ENCODE measurements at regions not wholly inside any gene's neighbourhood (a gene's known extent, or its start where the extent isn't known, plus 50 kb on each side); places are given as distances from the start of the nearest gene placed in this dataset.

- Histone ChIP-seq H3K4me1 (peaks cover 4% of the 10 kb centered on the region; the same call in 1 of the 2 replicates), H3K36me3 (no peaks in the 10 kb centered on the region), H3K9me3 (no peaks in the 10 kb centered on the region), H3K4me3 (ENCODE audit: low read depth, low read length) (no peak overlapping the region), H3K27me3 (no peaks in the 10 kb centered on the region)
- no peak for DNase-seq
- no peak for TF ChIP-seq CTCF (IDR thresholded peaks at IDR 0.05; ENCODE audit: low read depth, low read length)
These were observed 567.5 kb upstream of the IGFBP3 start for GRCh38 chr7:46488607-46489006.

DNA sequence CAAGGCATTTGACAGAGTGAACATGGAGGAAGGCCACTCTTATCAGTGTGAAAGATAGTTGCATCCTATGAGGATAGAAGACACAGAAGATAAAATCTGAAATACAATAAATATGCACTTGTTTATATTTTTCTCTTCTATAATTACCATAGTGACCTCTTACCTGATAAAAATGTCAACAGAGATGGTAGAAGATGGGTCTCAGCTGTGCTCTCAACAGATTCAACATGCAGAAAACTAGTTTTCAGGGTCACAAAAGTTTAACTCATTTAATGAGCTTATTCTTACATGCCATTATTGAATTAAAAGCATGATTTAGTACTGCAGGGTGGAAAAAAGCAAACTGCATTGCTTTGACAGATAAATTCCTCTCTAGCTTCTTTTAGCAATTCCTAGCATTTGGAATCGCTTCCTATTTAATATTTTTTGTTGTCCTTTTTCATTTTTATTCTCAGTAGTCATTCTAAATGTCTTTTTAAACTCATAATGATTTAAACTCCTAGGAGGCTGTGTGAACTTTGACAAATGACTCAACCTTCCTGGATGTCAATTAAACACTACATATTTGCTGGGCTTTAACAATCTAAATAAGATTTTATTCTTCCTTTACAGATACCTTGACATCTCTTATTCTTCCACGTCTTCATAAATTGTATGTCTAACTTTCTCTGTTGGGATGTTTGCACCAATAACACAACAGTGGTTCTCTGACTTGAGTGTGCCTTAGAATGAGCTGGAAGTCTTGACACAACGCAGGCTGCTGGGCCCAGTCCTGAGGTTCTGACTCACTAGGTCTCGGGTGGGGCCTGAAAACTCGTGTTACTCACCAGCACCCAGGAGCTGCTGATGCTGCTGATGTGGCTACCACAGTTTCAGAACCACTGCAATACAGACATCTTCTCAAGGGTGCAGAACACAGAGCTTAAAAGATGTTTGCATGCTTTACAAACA lies 565.5 kb upstream of the IGFBP3 start:
- DNase-seq = no peak
- Histone ChIP-seq H3K4me1 (no peaks in the 10 kb centered on the region; the same call in 1 of the 2 replicates), H3K4me3 (ENCODE audit: low read depth, low read length) (no peak overlapping the region), H3K36me3 (no peaks in the 10 kb centered on the region), H3K9me3 (no peaks in the 10 kb centered on the region), H3K27me3 (no peaks in the 10 kb centered on the region)
- no peak for TF ChIP-seq CTCF (IDR thresholded peaks at IDR 0.05; ENCODE audit: low read depth, low read length)

DNA sequence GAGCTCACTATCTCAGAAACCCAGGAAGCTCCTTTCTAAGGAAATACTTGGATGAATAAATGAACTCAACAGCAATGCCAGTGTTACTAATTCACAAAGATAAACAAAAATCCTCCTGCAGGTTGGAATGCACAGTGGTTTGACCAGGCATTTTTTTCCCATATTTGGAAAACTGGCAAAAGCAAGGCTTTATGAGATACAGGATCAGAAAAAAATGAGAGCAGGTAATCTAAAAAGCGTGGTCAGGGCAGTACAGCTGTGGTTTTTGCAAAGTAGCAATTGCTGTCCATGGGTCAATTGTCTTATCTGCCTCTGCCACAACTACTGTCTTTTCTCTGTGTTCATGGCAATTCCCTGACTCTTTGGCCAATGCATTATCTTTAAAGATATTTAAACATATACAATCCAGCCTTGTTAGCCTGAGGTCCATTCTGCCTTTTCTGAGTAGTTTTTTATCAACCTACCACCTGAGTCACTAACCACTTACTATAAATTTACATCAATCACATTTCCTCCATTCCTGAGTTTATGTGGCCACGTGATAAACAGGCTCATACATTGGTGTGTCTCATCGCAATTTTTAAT lies 564.5 kb upstream of the IGFBP3 start:
- no peak overlapping the region for H3K4me3 ChIP-seq (ENCODE audit: low read depth, low read length)
- no peak for DNase-seq
- no peaks in the 10 kb centered on the region; the same call in 1 of the 2 replicates for H3K4me1 ChIP-seq
- no peaks in the 10 kb centered on the region for H3K36me3 ChIP-seq
- TF ChIP-seq CTCF (IDR thresholded peaks at IDR 0.05; ENCODE audit: low read depth, low read length) = no peak
- no peaks in the 10 kb centered on the region for H3K9me3 ChIP-seq
- H3K27me3 ChIP-seq = no peaks in the 10 kb centered on the region

DNA sequence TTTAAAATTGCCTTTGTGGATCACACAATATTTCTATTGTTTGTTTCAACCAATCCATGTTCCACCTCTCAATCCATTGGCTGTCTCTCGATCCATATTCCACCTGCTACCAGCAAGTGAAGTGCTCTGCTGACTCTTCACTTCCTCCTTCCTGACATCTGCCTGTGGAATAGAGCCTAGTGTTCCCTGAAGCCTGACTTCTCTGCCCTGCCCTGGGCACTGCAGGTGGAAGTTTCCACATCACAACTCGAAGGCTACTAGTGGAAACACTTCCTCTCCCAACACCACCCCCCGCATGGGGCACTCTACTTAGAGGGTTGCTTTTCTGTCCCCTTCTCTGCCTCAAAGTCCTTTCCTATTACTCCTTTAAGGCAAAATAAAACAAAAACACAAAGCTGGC lies 563.8 kb upstream of the IGFBP3 start:
- Histone ChIP-seq H3K4me3 (ENCODE audit: low read depth, low read length) (no peak overlapping the region), H3K27me3 (no peaks in the 10 kb centered on the region), H3K9me3 (no peaks in the 10 kb centered on the region), H3K4me1 (no peaks in the 10 kb centered on the region; the same call in 1 of the 2 replicates), H3K36me3 (no peaks in the 10 kb centered on the region)
- no peak for TF ChIP-seq CTCF (IDR thresholded peaks at IDR 0.05; ENCODE audit: low read depth, low read length)
- no peak for DNase-seq

- Histone ChIP-seq H3K9me3 (no peaks in the 10 kb centered on the region), H3K4me1 (no peaks in the 10 kb centered on the region), H3K4me3 (ENCODE audit: low read depth, low read length) (no peak overlapping the region), H3K36me3 (no peaks in the 10 kb centered on the region), H3K27me3 (no peaks in the 10 kb centered on the region)
- no peak for DNase-seq
- no peak for TF ChIP-seq CTCF (IDR thresholded peaks at IDR 0.05; ENCODE audit: low read depth, low read length)
These were observed 559.5 kb upstream of the IGFBP3 start for GRCh38 chr7:46480619-46481018.

- Histone ChIP-seq H3K36me3 (no peaks in the 10 kb centered on the region), H3K9me3 (no peaks in the 10 kb centered on the region), H3K4me1 (no peaks in the 10 kb centered on the region), H3K27me3 (no peaks in the 10 kb centered on the region), H3K4me3 (ENCODE audit: low read depth, low read length) (no peak overlapping the region)
- no peak for TF ChIP-seq CTCF (IDR thresholded peaks at IDR 0.05; ENCODE audit: low read depth, low read length)
- DNase-seq = no peak
These were observed 558.6 kb upstream of the IGFBP3 start for GRCh38 chr7:46479680-46480079.

All from BE2C (cell line).